HEK293 (cell line): ENCODE measurements at regions not wholly inside any gene's neighbourhood (a gene's known extent, or its start where the extent isn't known, plus 50 kb on each side); places are given as distances from the start of the nearest gene placed in this dataset.

ENCODE experiments used
- CTCF ChIA-PET: fragments of 350-600 bp; formaldehyde crosslinking; extraction: SDS; loops from one replicate; lab custom pipeline; 2021; ENCODE audit warnings: antibody characterized with exemption; lab: Yijun Ruan, JAX
- POLR2A ChIA-PET: fragments of 300-600 bp; formaldehyde crosslinking; extraction: SDS; loops from one replicate; lab custom pipeline; 2020; ENCODE audit warnings: antibody characterized with exemption, inconsistent platforms; lab: Yijun Ruan, JAX
- H3K27ac ChIP-seq: fragments of 200-500 bp; sonication (Bioruptor generic); 2 replicates; pipeline ENCODE4 v1.5.1; 2014; ENCODE audit warnings: low read depth, low read length, control low read depth, inconsistent platforms; ENCODE audit errors: extremely low read depth
- H3K36me3 ChIP-seq, 2 experiments: fragments of 200-500 bp in 1 of 2; sonication (Bioruptor generic) in 1 of 2; 1 replicate in 1 of 2; 2 replicates in 1 of 2; pipeline ENCODE4 v1.5.1; 2014 to 2017; ENCODE audit warnings: inconsistent platforms in 2 of 2, low read length in 2 of 2; ENCODE audit not compliant: control insufficient read depth in 2 of 2, insufficient read depth in 1 of 2
- H3K4me1 ChIP-seq: fragments of 200-500 bp; sonication (Bioruptor generic); 2 replicates; pipeline ENCODE4 v1.5.1; 2014; ENCODE audit warnings: mild to moderate bottlenecking, low read length, inconsistent platforms; ENCODE audit not compliant: control insufficient read depth, insufficient read depth
- H3K4me3 ChIP-seq: 2 replicates; pipeline ENCODE4 v1.5.1; 2011; ENCODE audit warnings: low read depth, mild to moderate bottlenecking, control low read depth, low read length, moderate library complexity
- H3K9me3 ChIP-seq: fragments of 200-500 bp; sonication (Bioruptor generic); 2 replicates; pipeline ENCODE4 v1.5.1; 2014; ENCODE audit warnings: low read depth, low read length, inconsistent platforms; ENCODE audit not compliant: control insufficient read depth, insufficient read depth
- FEZF1 ChIP-seq: fragments of 450-650 bp; formaldehyde crosslinking; IDR thresholded peaks from 2 replicates; pipeline ENCODE4 v1.5.1; 2016; ENCODE audit warnings: missing biosample characterization, missing genetic modification characterization
- IKZF3 ChIP-seq: fragments of 450-650 bp; IDR thresholded peaks from 2 replicates; pipeline ENCODE4 v1.5.0; 2018; ENCODE audit warnings: missing biosample characterization, mild to moderate bottlenecking, missing genetic modification characterization, moderate library complexity
- SP7 ChIP-seq: fragments of 450-650 bp; formaldehyde crosslinking; IDR thresholded peaks from 2 replicates; pipeline ENCODE4 v1.5.1; 2016; ENCODE audit warnings: missing biosample characterization, missing genetic modification characterization
- ZNF155 ChIP-seq: fragments of 450-650 bp; formaldehyde crosslinking; IDR thresholded peaks from 2 replicates; pipeline ENCODE4 v1.5.1; 2016; ENCODE audit warnings: missing biosample characterization, missing genetic modification characterization
- ZNF211 ChIP-seq: fragments of 450-650 bp; formaldehyde crosslinking; IDR thresholded peaks from 2 replicates; pipeline ENCODE4 v1.5.1; 2016; ENCODE audit warnings: low read depth, missing biosample characterization, missing genetic modification characterization
- ZNF23 ChIP-seq: fragments of 450-650 bp; formaldehyde crosslinking; IDR thresholded peaks from 2 replicates; pipeline ENCODE4 v1.5.1; 2016; ENCODE audit warnings: missing biosample characterization, missing genetic modification characterization, borderline replicate concordance
- ZNF404 ChIP-seq: fragments of 450-650 bp; formaldehyde crosslinking; IDR thresholded peaks from 2 replicates; pipeline ENCODE4 v1.5.1; 2017; ENCODE audit warnings: missing biosample characterization, missing genetic modification characterization
- ZNF48 ChIP-seq: fragments of 450-650 bp; formaldehyde crosslinking; IDR thresholded peaks from 2 replicates; pipeline ENCODE4 v1.5.1; 2016; ENCODE audit warnings: missing biosample characterization, missing genetic modification characterization
- ZNF510 ChIP-seq: fragments of 450-650 bp; formaldehyde crosslinking; IDR thresholded peaks from 2 replicates; pipeline ENCODE4 v1.5.1; 2018; ENCODE audit warnings: mild to moderate bottlenecking, missing genetic modification characterization, missing biosample characterization; ENCODE audit not compliant: insufficient replicate concordance
- ZNF560 ChIP-seq: fragments of 450-650 bp; formaldehyde crosslinking; IDR thresholded peaks from 2 replicates; pipeline ENCODE4 v1.5.1; 2017; ENCODE audit warnings: missing biosample characterization, missing genetic modification characterization, borderline replicate concordance
- ZNF571 ChIP-seq: fragments of 450-650 bp; formaldehyde crosslinking; IDR thresholded peaks from 2 replicates; pipeline ENCODE4 v1.5.0; 2017; ENCODE audit warnings: missing biosample characterization, missing genetic modification characterization
- ZNF664 ChIP-seq: fragments of 450-650 bp; formaldehyde crosslinking; IDR thresholded peaks from 2 replicates; pipeline ENCODE4 v1.5.1; 2016; ENCODE audit warnings: missing biosample characterization, missing genetic modification characterization
- ZNF777 ChIP-seq: fragments of 450-650 bp; formaldehyde crosslinking; IDR thresholded peaks from 2 replicates; pipeline ENCODE4 v1.5.1; 2017; ENCODE audit warnings: missing biosample characterization, missing genetic modification characterization, borderline replicate concordance
- ZNF830 ChIP-seq: fragments of 450-650 bp; IDR thresholded peaks from 2 replicates; pipeline ENCODE4 v1.5.0; 2018; ENCODE audit warnings: missing biosample characterization, missing genetic modification characterization, low read depth, mild to moderate bottlenecking, moderate library complexity
- TF ChIP-seq, protein P1 (sequence below): fragments of 450-650 bp; formaldehyde crosslinking; IDR thresholded peaks from 2 replicates; pipeline ENCODE4 v1.5.1; 2017; ENCODE audit warnings: missing biosample characterization, missing genetic modification characterization
- TF ChIP-seq, protein P2 (sequence below): fragments of 450-650 bp; formaldehyde crosslinking; IDR thresholded peaks from 2 replicates; pipeline ENCODE4 v1.5.1; 2016; ENCODE audit warnings: missing biosample characterization, missing genetic modification characterization
- TF ChIP-seq, protein P3 (sequence below): fragments of 450-650 bp; formaldehyde crosslinking; IDR thresholded peaks from 2 replicates; pipeline ENCODE4 v1.5.1; 2016; ENCODE audit warnings: missing biosample characterization, missing genetic modification characterization
- TF ChIP-seq, protein P4 (sequence below): fragments of 450-650 bp; formaldehyde crosslinking; IDR thresholded peaks from 2 replicates; pipeline ENCODE4 v1.5.0; 2017; ENCODE audit warnings: missing biosample characterization, missing genetic modification characterization, borderline replicate concordance

- TF ChIP-seq ZNF664 (tag by site-specific recombination): no peak
- TF ChIP-seq, protein P1, sequence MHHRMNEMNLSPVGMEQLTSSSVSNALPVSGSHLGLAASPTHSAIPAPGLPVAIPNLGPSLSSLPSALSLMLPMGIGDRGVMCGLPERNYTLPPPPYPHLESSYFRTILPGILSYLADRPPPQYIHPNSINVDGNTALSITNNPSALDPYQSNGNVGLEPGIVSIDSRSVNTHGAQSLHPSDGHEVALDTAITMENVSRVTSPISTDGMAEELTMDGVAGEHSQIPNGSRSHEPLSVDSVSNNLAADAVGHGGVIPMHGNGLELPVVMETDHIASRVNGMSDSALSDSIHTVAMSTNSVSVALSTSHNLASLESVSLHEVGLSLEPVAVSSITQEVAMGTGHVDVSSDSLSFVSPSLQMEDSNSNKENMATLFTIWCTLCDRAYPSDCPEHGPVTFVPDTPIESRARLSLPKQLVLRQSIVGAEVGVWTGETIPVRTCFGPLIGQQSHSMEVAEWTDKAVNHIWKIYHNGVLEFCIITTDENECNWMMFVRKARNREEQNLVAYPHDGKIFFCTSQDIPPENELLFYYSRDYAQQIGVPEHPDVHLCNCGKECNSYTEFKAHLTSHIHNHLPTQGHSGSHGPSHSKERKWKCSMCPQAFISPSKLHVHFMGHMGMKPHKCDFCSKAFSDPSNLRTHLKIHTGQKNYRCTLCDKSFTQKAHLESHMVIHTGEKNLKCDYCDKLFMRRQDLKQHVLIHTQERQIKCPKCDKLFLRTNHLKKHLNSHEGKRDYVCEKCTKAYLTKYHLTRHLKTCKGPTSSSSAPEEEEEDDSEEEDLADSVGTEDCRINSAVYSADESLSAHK: no peak
- TF ChIP-seq ZNF211 (tag by site-specific recombination): no peak
- TF ChIP-seq, protein P2, sequence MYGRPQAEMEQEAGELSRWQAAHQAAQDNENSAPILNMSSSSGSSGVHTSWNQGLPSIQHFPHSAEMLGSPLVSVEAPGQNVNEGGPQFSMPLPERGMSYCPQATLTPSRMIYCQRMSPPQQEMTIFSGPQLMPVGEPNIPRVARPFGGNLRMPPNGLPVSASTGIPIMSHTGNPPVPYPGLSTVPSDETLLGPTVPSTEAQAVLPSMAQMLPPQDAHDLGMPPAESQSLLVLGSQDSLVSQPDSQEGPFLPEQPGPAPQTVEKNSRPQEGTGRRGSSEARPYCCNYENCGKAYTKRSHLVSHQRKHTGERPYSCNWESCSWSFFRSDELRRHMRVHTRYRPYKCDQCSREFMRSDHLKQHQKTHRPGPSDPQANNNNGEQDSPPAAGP: no peak
- TF ChIP-seq ZNF155 (tag by site-specific recombination): no peak
- no peak for TF ChIP-seq IKZF3
- no peak for TF ChIP-seq ZNF830 (tag by site-specific recombination)
- no peak for TF ChIP-seq ZNF560 (tag by site-specific recombination)
- TF ChIP-seq FEZF1 (tag by site-specific recombination): no peak
- TF ChIP-seq, protein P3, sequence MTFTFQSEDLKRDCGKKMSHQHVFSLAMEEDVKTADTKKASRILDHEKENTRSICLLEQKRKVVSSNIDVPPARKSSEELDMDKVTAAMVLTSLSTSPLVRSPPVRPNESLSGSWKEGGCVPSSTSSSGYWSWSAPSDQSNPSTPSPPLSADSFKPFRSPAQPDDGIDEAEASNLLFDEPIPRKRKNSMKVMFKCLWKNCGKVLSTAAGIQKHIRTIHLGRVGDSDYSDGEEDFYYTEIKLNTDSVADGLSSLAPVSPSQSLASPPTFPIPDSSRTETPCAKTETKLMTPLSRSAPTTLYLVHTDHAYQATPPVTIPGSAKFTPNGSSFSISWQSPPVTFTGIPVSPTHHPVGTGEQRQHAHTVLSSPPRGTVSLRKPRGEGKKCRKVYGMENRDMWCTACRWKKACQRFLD: no peak
- TF ChIP-seq ZNF48: no peak
- no peak overlapping the region for H3K4me3 ChIP-seq
- H3K27ac ChIP-seq: no peak overlapping the region
- H3K36me3 ChIP-seq: no peaks in the 10 kb centered on the region
- ChIA-PET CTCF (no interaction called here), POLR2A (no interaction called here)
- H3K4me1 ChIP-seq: no peaks in the 10 kb centered on the region
- H3K9me3 ChIP-seq: no peaks in the 10 kb centered on the region
These were observed 383.2 kb downstream of the SAMD5 start for GRCh38 chr6:147891671-147892070.

GRCh38 chr6:147892476-147892875, 384.0 kb downstream of the SAMD5 start:
- Histone ChIP-seq H3K27ac (no peak overlapping the region), H3K36me3 (no peaks in the 10 kb centered on the region), H3K4me1 (no peaks in the 10 kb centered on the region)
- no peak for TF ChIP-seq ZNF510 (tag by site-specific recombination)
- no peak for TF ChIP-seq SP7 (tag by site-specific recombination)
- TF ChIP-seq ZNF571 (tag by site-specific recombination): no peak
- TF ChIP-seq ZNF777: no peak
- no peak for TF ChIP-seq FEZF1 (tag by site-specific recombination)
- TF ChIP-seq ZNF404 (tag by site-specific recombination): no peak
- TF ChIP-seq, protein P4, sequence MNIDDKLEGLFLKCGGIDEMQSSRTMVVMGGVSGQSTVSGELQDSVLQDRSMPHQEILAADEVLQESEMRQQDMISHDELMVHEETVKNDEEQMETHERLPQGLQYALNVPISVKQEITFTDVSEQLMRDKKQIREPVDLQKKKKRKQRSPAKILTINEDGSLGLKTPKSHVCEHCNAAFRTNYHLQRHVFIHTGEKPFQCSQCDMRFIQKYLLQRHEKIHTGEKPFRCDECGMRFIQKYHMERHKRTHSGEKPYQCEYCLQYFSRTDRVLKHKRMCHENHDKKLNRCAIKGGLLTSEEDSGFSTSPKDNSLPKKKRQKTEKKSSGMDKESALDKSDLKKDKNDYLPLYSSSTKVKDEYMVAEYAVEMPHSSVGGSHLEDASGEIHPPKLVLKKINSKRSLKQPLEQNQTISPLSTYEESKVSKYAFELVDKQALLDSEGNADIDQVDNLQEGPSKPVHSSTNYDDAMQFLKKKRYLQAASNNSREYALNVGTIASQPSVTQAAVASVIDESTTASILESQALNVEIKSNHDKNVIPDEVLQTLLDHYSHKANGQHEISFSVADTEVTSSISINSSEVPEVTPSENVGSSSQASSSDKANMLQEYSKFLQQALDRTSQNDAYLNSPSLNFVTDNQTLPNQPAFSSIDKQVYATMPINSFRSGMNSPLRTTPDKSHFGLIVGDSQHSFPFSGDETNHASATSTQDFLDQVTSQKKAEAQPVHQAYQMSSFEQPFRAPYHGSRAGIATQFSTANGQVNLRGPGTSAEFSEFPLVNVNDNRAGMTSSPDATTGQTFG: no peak
- no peak for TF ChIP-seq ZNF23 (tag by site-specific recombination)
- TF ChIP-seq, all 188 proteins: peak for 0
- ChIA-PET CTCF (no interaction called here), POLR2A (no interaction called here)
- Histone ChIP-seq H3K4me3 (no peak overlapping the region), H3K9me3 (no peaks in the 10 kb centered on the region)
